KG1 (cell line): ENCODE measurements at regions not wholly inside any gene's neighbourhood (a gene's known extent, or its start where the extent isn't known, plus 50 kb on each side); places are given as distances from the start of the nearest gene placed in this dataset.

Experiments used
- DNase-seq: peaks from one replicate; lab custom pipeline; 2025; lab: John Stamatoyannopoulos, UW

GRCh38 chr14:96980835-96981234, 183.7 kb downstream of the VRK1 start:
- DNase-seq: no peak

- no peak for DNase-seq
Observed at GRCh38 chr14:96986256-96987085, 189.3 kb downstream of the VRK1 start.

DNA sequence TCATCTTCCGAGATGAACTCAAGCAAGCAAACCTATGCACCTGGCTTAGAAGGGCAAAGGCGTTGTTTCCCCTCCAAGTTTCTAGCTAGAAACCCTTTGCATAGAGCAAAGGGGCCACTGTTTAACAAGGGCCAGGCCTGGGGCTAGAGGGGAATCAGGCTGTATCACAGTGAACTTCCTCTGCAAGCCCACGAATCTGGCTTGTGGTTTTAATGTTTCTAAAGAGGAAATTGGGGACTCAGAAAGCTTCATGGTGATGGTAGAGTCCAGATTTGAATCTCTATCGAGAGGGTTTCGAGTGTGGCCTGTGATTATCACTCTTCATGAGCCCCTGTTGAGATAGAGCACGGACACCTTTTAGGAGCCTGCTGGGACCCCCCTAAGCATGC, 189.9 kb downstream of the VRK1 start:
- DNase-seq: no peak

- no peak for DNase-seq
Observed at GRCh38 chr14:96987771-96988170, 190.6 kb downstream of the VRK1 start.

GRCh38 chr14:96989306-96989705, 192.1 kb downstream of the VRK1 start:
- DNase-seq: no peak

DNA sequence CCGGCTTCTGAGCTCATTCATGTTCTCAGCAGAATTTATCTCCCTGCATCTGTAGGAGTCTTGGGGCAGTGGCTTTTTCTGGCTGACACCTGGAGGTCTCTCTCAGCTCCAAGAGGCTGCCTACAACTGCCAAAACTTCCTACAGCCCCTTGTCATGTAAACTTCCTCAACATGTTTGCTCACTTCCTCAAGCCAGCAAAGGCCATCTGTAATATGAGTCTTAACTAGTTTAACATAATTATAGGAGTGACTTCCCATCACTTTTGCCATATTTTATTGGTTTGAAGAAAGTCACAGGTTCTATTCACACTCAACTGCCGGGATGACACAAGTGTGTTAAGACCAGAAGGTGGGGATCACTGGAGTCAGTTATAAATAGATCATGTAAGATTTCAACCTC, 194.0 kb downstream of the VRK1 start:
- no peak for DNase-seq

DNA sequence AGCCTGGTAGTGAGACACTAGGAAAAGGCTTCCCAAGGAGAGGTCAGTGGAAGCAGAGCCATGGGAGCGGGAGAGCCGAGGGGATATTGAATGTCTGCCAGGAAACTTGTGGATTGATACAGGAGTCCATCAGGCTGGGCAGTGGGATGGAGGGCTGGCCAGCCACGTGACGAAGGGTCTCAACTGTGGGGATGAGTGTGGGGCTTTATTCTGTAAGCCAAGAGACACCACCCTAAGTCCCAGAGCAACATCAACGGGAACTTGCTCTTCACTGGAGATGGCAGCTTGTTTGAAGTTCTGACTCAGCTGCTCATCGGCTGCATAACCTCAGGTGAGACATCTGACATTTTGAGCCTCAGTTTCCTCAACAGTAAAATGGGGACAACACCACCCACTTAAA, 197.8 kb downstream of the VRK1 start:
- no peak for DNase-seq

DNA sequence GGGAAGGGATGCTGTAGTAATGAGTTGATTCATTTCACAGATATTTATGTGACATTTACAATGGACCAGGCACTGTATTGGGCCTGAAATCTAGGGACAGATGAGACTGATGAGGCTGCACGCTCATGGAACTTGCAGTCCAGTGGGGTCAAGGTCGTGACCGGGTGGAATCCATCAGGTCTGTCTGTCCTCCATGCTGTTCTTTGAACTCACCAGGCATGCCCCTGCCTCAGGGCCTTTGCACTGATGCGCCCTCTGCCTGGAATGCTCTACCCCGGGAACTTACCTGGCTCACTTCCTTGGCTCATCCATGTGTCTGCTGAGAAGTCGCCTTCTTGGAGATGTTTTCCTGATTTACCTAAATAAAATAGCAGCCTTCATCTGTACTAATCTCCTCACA, 200.1 kb downstream of the VRK1 start:
- no peak for DNase-seq

GRCh38 chr14:96997996-96998395, 200.8 kb downstream of the VRK1 start:
- no peak for DNase-seq

GRCh38 chr14:96999654-97000155, 202.5 kb downstream of the VRK1 start:
- no peak for DNase-seq

- DNase-seq: no peak
Observed at GRCh38 chr14:97002454-97002853, 205.3 kb downstream of the VRK1 start.

DNA sequence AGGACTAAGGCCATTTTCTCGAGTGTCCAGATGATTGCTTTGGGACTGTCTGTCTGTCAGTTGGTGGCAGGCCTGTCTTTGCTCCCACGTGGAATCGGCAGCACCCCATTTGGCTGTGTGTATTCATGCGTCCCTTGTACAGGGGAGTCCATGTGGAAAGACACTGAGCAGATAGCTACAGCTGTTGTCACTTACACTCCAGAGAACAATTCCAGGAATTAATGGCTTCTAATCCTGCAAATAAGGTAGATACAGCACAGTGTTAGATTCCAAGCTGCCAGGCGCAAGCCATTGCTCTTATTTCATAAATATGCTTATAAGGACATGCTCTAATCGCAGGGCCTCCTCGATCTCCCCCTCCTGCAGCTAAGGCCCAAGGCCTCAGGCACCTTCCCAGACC, 208.8 kb downstream of the VRK1 start:
- no peak for DNase-seq

- no peak for DNase-seq
Observed at GRCh38 chr14:97010491-97011160, 213.4 kb downstream of the VRK1 start.

DNA sequence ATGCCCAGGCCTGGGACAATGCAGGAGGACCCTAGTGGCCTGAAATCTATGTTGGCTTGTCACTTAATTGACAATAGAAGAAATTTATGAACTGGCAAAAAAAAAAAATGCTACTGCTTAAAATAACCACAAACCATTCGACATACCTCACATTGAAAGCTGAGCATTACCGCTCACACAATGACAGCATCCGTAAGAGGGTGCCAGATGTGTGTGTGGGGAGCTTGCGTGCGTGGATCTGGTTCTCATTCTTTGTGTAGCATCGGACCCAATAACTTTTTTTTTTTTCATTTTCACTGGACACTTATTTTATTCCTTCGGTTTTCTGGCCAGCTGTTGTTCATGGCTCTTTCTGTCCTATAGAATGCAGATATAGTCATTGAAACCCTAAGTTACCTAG, 216.7 kb downstream of the VRK1 start:
- no peak for DNase-seq

DNA sequence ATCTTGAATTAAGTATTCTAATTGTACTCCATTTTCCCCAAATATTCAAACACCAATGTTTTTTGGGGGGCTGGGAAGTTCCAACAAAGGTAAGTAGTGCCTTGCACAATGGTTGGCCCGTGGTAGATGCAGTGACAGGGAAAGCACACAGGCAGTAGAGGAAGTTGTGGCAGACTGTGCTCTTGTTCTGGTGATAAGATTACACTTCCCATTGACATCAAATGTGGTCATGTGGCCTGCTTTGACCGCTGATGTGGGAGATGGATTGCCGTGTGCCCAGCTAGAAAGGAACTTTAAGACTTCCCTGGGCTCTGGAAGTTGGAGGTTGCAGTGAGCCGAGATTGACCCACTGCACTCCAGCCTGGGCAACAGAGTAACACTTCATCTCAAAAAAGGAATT, 223.8 kb downstream of the VRK1 start:
- no peak for DNase-seq

DNA sequence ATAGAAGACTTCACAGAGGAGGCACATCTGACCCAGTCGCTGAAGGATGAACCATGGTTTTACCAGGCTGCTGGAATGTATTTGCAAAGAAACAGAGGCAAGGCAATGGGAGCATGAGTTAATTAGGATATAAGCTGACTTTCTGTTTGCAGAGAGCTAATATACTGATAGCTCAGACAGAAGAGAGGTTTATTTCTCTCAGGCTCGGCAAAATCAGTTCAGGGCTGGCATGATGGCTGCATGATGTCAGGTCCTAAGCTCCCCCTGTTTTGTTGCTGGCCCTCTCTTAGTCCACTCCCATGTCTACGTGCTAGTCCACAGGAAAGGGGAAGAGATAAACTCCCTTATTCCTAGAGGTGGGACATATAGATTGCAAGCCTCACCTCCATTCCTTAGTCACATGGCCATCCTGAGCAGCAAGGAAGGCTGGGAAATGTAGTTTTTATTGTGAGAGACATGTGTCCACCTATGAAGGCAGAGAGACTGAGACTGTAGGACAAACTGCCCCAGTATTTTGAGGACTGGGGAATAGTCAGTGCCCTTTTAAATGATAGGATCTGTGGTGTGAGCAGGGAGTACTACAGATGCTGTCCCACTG, 224.5 kb downstream of the VRK1 start:
- DNase-seq: no peak

DNA sequence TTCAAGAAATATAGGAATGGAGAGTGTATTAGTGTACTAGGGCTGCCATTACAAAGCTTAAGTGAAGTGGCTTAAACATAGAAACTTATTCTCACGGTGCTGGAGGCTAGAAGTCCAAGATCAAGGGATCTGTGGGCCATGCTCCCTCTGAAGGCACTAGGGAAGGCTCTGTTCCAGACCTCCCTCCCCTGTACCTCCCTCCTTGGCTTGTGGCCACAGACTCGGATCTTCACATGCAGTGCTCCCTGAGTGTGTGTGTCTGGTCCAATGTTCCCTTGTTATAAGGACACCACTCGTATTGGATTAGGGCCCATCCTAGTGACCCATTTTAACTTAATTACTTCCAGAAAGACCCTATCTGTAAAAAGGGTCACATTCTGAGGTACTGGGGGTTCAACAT, 225.6 kb downstream of the VRK1 start:
- no peak for DNase-seq

DNA sequence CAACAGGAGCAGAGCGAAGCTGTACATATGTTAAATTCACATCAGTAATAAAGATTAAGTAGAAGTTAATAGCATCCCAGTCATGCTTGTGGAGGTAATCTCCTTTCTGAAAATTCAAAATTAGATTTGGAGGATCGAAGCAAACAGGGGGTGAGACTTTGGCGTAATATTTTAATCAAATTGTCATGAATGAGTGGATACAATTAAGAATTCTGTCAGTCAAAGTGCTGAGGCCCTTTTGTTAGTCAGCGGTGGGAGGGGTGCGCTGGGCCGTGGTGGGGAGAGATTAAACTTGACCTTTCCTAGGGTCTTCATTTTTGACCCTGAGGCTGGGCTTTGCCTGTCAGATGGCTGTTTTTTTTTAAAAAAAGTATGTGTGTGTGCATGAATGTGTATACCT, 226.7 kb downstream of the VRK1 start:
- no peak for DNase-seq

DNA sequence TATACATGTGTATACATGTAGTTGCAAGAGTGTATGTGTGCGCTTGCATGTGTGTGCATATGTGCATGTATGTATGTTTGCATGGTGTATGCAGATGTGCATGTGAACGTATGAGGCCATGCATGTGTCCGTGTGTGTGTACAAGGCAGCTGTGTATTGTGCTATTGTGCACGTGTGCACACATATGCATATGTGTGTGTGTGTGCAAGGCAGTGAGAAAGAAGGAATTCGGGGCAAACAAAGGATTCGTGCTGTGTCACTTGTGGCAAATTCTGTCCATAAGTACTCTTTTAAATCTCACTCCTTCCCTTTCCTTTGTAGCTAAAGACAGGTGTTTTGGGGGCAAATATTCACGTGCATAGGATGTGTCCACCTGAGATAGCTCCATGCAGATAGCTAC, 227.1 kb downstream of the VRK1 start:
- no peak for DNase-seq

- DNase-seq: no peak
Observed at GRCh38 chr14:97025722-97026121, 228.5 kb downstream of the VRK1 start.

- no peak for DNase-seq
Observed at GRCh38 chr14:97027256-97027999, 230.2 kb downstream of the VRK1 start.

DNA sequence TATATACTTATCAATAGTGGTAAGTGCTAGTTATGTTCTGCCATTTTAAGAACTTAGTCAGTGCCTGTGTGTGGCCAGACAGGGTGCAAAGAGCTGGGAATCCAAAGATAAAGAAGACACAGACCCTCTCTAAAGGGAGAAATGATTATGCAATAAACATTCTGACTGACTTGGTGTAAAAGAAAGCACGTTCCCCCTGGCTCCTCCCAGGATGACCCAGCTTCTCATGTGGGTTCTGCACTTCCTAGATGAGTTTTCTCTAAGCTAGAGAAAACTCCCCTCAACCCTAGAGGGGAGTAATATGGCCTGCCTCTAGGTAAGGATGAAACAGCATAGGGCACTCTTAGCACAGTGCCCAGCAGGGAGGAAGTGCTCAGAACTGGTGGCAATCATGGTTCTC, 231.2 kb downstream of the VRK1 start:
- no peak for DNase-seq
